NCI-H1694 treated with DMSO at 0.1 percent for 48 hours (cell line): ENCODE measurements at regions not wholly inside any gene's neighbourhood (a gene's known extent, or its start where the extent isn't known, plus 50 kb on each side); places are given as distances from the start of the nearest gene placed in this dataset.
A peak's percentile ranks its signal among the peaks of the same experiment; 100 is the strongest.

Experiments used
- DNase-seq: peaks from one replicate; lab custom pipeline; 2025; lab: John Stamatoyannopoulos, UW

GRCh38 chr6:3526962-3527650 is 70.3 kb upstream of the SLC22A23 start:
- DNase-seq: no peak

- no peak for DNase-seq
Observed at GRCh38 chr6:3525915-3526314, 69.1 kb upstream of the SLC22A23 start.

- DNase-seq: no peak
Observed at GRCh38 chr6:3524456-3524855, 67.6 kb upstream of the SLC22A23 start.

GRCh38 chr6:3523966-3524365 is 67.1 kb upstream of the SLC22A23 start:
- no peak for DNase-seq

GRCh38 chr6:3523271-3523670 is 66.4 kb upstream of the SLC22A23 start:
- no peak for DNase-seq

- DNase-seq: no peak
Observed at GRCh38 chr6:3522561-3523260, 65.9 kb upstream of the SLC22A23 start.

- no peak for DNase-seq
Observed at GRCh38 chr6:3520281-3521230, 63.7 kb upstream of the SLC22A23 start.

- DNase-seq: peak; percentile 52
Observed at GRCh38 chr6:3518356-3519190, 61.7 kb upstream of the SLC22A23 start.

- no peak for DNase-seq
Observed at GRCh38 chr6:3517350-3517749, 60.5 kb upstream of the SLC22A23 start.

GRCh38 chr6:3516092-3516491 is 59.2 kb upstream of the SLC22A23 start:
- no peak for DNase-seq

GRCh38 chr6:3515669-3516068 is 58.8 kb upstream of the SLC22A23 start:
- DNase-seq: no peak

GRCh38 chr6:3513416-3513815 is 56.6 kb upstream of the SLC22A23 start:
- DNase-seq: no peak

GRCh38 chr6:3512832-3513231 is 56.0 kb upstream of the SLC22A23 start:
- no peak for DNase-seq

GRCh38 chr6:3510617-3511016 is 53.8 kb upstream of the SLC22A23 start:
- no peak for DNase-seq

GRCh38 chr6:3510178-3510577 is 53.3 kb upstream of the SLC22A23 start:
- DNase-seq: no peak

GRCh38 chr6:3509336-3509735 is 52.5 kb upstream of the SLC22A23 start:
- no peak for DNase-seq

GRCh38 chr6:3506751-3507383 is 50.0 kb upstream of the SLC22A23 start:
- no peak for DNase-seq
